NB4 (cell line): ENCODE measurements at regions not wholly inside any gene's neighbourhood (a gene's known extent, or its start where the extent isn't known, plus 50 kb on each side); places are given as distances from the start of the nearest gene placed in this dataset.
"Not testable (repeated sequence)": the region's sequence is repeated elsewhere in the genome, so short reads cannot be mapped to it uniquely, and the experiment has no call there.

Experiments
- DNase-seq: peaks from one replicate; pipeline ENCODE4 v3.0.0; 2010; ENCODE audit warnings: low read depth
- H3K4me3 ChIP-seq: one replicate; pipeline ENCODE4 v1.5.1; 2011; ENCODE audit warnings: mild to moderate bottlenecking, low read depth, low read length, moderate library complexity
- CTCF ChIP-seq: IDR thresholded peaks from one replicate; pipeline ENCODE4 v1.5.1; 2012; ENCODE audit warnings: low read depth, low read length
- MAX ChIP-seq: IDR thresholded peaks from 2 replicates; pipeline ENCODE4 v1.6.1; 2011; ENCODE audit warnings: low read depth, low read length
- MYC ChIP-seq: IDR thresholded peaks from 2 replicates; pipeline ENCODE4 v1.6.1; 2011; ENCODE audit warnings: low read depth, low read length
- POLR2A ChIP-seq: IDR thresholded peaks from 2 replicates; pipeline ENCODE4 v1.6.1; 2011; ENCODE audit warnings: mild to moderate bottlenecking; ENCODE audit not compliant: insufficient read length; ENCODE audit errors: extremely low read depth

- DNase-seq: peak; percentile 38
- no peak overlapping the region for H3K4me3 ChIP-seq
- TF ChIP-seq MYC (no peak), CTCF (no peak), MAX (no peak), POLR2A (no peak)
Measured at GRCh38 chr7:17044396-17044795, 162.6 kb upstream of the AGR3 start.

GRCh38 chr7:17044861-17045260 is 163.1 kb upstream of the AGR3 start:
- DNase-seq: peak; percentile 71

DNA sequence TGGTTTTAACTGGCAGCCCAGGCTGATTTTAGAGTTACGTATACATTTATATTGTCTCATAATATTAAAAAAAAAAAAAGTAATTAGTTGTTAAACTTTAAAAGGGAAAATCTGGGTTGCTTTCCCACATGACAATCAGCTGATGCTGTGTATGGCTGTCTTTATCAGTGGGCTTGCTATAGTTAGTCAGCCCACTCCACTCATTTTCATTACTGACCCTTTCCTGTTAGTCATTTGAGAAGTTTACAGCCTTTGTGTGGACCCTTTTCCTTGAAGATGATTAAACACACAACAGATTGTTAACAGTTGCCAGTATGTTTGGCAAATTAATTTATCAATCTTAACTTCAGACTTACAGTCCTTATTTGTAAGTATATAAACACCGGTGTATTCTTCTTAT is 164.5 kb upstream of the AGR3 start:
- no peak overlapping the region for H3K4me3 ChIP-seq
- DNase-seq: no peak
- TF ChIP-seq POLR2A: no peak
- no peak for TF ChIP-seq MAX
- no peak for TF ChIP-seq CTCF
- no peak for TF ChIP-seq MYC

More at GRCh38 chr7:17044861-17045260, 163.1 kb upstream of the AGR3 start:
- no peak overlapping the region for H3K4me3 ChIP-seq
- TF ChIP-seq MAX (no peak), CTCF (no peak), MYC (no peak), POLR2A (no peak)

DNA sequence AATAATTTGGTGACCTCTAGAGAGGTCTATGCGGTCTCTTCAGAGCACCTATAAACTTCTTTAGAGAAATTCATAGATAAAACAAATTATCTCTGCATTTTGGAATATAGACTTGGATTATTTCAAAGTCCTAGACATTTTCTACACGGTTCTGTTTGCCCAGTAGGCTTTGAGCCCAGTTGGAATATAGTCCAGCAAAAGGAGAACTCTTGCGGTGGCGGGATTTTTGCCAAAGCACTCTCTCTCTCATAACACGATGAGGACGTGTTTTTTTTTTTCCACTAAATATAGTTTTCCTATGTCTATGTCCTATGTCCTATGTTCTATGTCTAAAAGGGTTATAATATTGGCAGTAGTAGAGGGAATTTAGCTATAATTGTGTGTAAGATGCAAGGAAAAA is 164.9 kb upstream of the AGR3 start:
- DNase-seq: no peak
- H3K4me3 ChIP-seq: no peak overlapping the region
- TF ChIP-seq MYC (no peak), CTCF (no peak), POLR2A (no peak), MAX (no peak)

DNA sequence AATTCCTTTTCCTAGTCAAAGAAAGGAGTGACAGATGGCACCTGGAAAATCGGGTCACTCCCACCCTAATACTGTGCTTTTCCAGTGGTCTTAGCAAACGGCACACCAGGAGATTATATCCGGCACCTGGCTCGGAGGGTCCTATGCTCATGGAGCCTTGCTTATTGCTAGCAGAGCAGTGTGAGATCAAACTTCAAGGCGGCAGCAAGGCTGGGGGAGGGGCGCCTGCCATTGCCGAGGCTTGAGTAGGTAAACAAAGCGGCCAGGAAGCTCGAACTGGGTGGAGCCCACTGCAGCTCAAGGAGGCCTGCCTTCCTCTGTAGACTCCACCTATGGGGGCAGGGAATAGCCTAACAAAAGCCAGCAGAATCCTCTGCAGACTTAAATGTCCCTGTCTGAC is 171.4 kb upstream of the AGR3 start:
- DNase-seq, H3K4me3 ChIP-seq: not testable (repeated sequence)

- TF ChIP-seq POLR2A (no peak), MYC (no peak), MAX (no peak), CTCF (no peak)
- H3K4me3 ChIP-seq: no peak overlapping the region
- DNase-seq: no peak
Measured at GRCh38 chr7:17054206-17054605, 172.4 kb upstream of the AGR3 start.
